ENCODE measurements at regions not wholly inside any gene's neighbourhood (a gene's known extent, or its start where the extent isn't known, plus 50 kb on each side); places are given as distances from the start of the nearest gene placed in this dataset.
"Not testable (repeated sequence)": the region's sequence is repeated elsewhere in the genome, so short reads cannot be mapped to it uniquely, and the experiment has no call there.

DNA sequence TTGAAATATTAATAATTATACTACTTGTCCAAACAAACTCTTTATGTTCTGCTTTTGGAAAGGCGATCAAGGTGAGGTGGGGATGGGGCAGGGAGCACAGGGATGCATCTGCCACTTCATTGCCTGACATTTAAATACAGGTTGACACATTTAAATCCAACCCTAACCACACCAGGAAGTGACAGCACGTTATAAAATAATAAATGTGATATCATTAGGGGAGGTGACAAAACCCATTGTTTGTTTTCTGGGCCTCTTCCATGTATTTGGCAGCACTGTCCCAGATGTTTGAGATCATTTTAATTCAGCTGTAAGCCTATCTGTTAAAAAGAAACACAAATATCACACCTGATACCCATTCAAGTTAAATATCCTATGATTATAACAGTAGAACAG, 342.4 kb upstream of the ARID1B start:
- no peak overlapping the region for H3K4me3 ChIP-seq
- DNase-seq (ENCODE audit: low read depth in 1 of 2, low spot score in 2 of 2), result no peak
- no peaks in the 10 kb centered on the region for H3K9me3 ChIP-seq (replicated peaks)
- no peak overlapping the region for H3K27ac ChIP-seq
- no peaks in the 10 kb centered on the region for H3K36me3 ChIP-seq
- no peaks in the 10 kb centered on the region for H3K27me3 ChIP-seq (replicated peaks)
- H3K4me1 ChIP-seq (replicated peaks), result no peaks in the 10 kb centered on the region

DNA sequence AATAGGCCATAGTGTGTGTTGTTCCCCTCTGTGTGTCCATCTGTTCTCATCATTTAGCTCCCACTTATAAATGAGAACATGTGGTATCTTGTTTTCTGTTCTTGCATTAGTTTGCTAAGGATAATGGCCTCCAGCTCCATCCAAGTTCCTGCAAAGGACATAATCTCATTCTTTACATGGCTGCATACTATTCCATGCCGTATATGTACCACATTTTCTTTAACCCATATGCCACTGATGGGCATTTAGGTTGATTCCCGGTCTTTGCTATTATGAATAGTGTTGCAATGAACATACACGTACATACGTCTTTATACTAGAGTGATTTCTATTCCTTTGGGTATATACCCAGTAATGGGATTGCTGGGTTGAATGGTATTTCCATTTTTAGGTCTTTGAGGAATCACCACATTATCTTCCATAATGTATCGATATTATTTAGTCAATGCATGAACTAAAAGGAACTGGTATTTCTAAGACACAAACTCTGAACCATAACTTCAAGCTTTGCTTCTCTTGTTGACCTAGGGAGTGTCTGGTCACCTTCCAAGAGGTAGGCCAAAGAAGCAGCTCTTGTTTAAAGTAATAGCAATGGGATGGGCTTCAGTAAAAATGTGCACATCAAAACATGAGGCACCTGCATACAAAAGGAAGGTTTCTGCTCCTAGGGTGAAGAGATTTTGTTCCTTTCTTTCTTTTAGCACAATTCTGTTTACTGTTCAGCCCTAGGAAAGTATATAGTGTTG, 343.0 kb upstream of the ARID1B start:
- no peaks in the 10 kb centered on the region for H3K36me3 ChIP-seq
- DNase-seq (ENCODE audit: low read depth in 1 of 2, low spot score in 2 of 2), result no peak
- H3K27me3 ChIP-seq (replicated peaks), result no peaks in the 10 kb centered on the region
- no peaks in the 10 kb centered on the region for H3K9me3 ChIP-seq (replicated peaks)
- H3K4me1 ChIP-seq (replicated peaks), result no peaks in the 10 kb centered on the region
- H3K4me3 ChIP-seq, result no peak overlapping the region
- H3K27ac ChIP-seq, result no peak overlapping the region

DNA sequence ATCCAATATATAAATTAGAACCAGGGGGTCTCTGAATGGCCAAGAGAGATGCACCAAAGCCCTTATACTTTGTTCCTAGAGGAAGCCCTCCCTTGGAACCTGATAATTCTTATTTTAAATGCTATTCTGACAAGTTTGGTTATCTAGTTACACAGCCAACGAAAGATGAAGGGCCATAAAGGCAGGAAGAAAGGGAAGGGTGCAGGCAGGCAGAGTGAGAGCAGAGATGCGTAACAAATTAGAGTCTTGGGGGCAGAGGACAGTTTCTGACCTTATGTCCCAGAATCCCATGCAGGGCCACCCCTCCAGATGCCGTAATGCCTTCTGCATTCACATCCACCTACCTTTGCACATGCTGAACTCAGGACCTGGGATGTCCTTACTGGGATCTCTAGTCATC, 344.6 kb upstream of the ARID1B start:
- H3K36me3 ChIP-seq, result no peaks in the 10 kb centered on the region
- DNase-seq (ENCODE audit: low read depth in 1 of 2, low spot score in 2 of 2), result no peak
- no peaks in the 10 kb centered on the region for H3K9me3 ChIP-seq (replicated peaks)
- H3K27me3 ChIP-seq (replicated peaks), result no peaks in the 10 kb centered on the region
- no peaks in the 10 kb centered on the region; the same call in 1 of the 2 replicates for H3K4me1 ChIP-seq (replicated peaks)
- no peak overlapping the region for H3K4me3 ChIP-seq
- H3K27ac ChIP-seq, result no peak overlapping the region

DNA sequence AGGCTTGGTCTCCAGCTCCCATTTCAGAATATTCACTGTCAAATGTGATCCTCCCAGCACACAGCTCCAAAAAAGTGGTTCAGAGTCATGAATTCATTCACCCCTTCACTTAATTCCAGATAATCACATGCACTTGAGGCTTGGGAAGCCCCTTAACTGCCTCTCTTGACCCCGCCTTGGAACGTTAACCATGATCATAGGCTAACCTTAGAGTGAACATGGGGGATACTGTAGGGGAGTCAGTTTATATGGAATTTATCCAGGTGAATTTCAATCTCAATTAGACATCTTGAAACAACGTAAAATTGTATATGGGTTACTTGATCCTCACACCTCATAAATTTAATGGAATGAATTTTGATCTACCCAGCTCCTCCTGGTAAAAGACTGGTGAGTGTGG, 346.8 kb upstream of the ARID1B start:
- H3K9me3 ChIP-seq (replicated peaks), result no peaks in the 10 kb centered on the region
- peaks cover 12% of the 10 kb centered on the region for H3K4me1 ChIP-seq (replicated peaks)
- no peak overlapping the region for H3K4me3 ChIP-seq
- H3K27ac ChIP-seq, result no peak overlapping the region
- no peaks in the 10 kb centered on the region for H3K36me3 ChIP-seq
- H3K27me3 ChIP-seq (replicated peaks), result no peaks in the 10 kb centered on the region
- DNase-seq (ENCODE audit: low read depth in 1 of 2, low spot score in 2 of 2), result no peak

DNA sequence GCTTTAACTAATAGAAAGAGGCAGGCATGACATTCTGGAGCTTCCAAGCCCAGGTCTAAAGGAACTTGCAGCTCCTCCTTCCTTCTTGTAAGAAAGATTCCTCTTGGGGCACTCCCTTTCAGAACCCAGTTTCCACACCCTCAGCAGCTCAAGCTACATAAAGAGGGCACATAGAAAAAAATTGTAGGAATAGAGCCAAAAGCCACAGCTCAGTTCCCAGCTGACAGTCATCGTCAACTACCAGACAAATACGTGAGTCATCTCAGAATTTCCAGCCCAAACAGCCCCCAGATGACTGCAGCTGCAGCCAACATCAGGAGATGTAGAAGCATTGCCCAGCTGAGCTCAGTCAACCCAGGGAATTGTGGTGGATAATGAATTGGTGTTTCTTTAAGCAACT, 349.8 kb upstream of the ARID1B start:
- no peak overlapping the region for H3K4me3 ChIP-seq
- H3K36me3 ChIP-seq, result no peaks in the 10 kb centered on the region
- H3K4me1 ChIP-seq (replicated peaks), result peaks cover 19% of the 10 kb centered on the region
- H3K27me3 ChIP-seq (replicated peaks), result no peaks in the 10 kb centered on the region
- peak; percentile 65 to 66 for DNase-seq (ENCODE audit: low read depth in 1 of 2, low spot score in 2 of 2)
- 0 out of 2 replicates have a peak overlapping the region, but pooled peaks have one; percentile 10 for H3K27ac ChIP-seq
- 0 out of 2 replicates have a peak, but pooled peaks cover 4% of the 10 kb centered on the region for H3K9me3 ChIP-seq (replicated peaks)

DNA sequence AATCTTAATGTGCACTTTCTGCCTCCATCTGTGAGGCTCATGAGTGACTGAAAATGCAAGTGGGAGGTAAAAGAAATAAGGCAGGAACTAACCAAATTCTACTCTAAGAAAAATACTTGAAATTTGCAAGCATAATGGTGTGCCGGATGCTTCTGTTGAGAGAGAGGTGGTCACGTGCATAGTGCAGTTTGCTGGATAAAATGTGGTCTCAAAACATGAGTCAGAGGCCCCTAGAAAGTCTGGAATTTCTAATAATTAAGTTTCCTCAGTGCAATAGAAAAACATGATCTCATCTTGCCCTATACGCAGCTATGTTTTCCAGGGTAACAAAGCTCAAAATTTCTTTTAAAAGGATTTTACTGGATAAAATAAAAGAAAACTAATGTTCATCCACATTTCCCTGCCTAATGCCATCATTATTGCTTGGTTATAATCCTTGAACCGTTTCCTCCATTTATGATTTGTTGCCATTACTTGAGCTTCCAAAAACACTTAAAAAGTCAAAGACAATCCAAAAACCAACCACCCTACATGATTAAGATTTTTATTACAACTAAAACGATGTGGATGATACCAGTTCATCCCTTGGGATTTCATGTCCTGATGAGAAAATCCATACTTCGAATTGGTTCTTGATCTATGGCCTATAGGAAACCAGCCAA, 351.7 kb upstream of the ARID1B start:
- peak; percentile 38 to 47 for DNase-seq (ENCODE audit: low read depth in 1 of 2, low spot score in 2 of 2)
- no peak overlapping the region for H3K4me3 ChIP-seq
- peaks cover 19% of the 10 kb centered on the region for H3K4me1 ChIP-seq (replicated peaks)
- no peaks in the 10 kb centered on the region for H3K36me3 ChIP-seq
- H3K27me3 ChIP-seq (replicated peaks), result no peaks in the 10 kb centered on the region
- H3K27ac ChIP-seq, result peak overlapping the region; percentile 86
- H3K9me3 ChIP-seq (replicated peaks), result 0 out of 2 replicates have a peak, but pooled peaks cover 4% of the 10 kb centered on the region

DNA sequence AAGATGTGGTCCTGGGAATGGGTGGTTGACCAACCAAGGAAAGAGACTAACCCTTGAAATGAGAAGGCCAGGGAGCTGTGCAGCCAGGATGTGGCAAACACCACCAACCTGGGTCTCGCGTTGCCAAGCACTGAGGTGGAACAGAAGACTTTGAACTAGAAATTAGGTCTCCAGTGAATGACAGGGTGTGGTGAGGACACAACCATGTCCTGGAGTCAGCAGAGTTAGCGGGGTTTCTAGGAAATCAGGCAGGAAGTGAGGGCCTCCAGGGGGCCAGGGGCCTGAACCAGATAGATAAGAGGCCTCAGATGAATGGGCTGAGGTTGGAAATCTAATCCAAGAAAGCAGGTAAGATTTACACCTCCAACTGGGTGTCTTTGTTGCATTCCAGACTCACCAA, 353.3 kb upstream of the ARID1B start:
- Histone ChIP-seq H3K4me1 (replicated peaks) (peaks cover 19% of the 10 kb centered on the region), H3K36me3 (no peaks in the 10 kb centered on the region), H3K27ac (no peak overlapping the region), H3K27me3 (replicated peaks) (no peaks in the 10 kb centered on the region), H3K9me3 (replicated peaks) (0 out of 2 replicates have a peak, but pooled peaks cover 4% of the 10 kb centered on the region), H3K4me3 (no peak overlapping the region)
- no peak for DNase-seq (ENCODE audit: low read depth in 1 of 2, low spot score in 2 of 2)

DNA sequence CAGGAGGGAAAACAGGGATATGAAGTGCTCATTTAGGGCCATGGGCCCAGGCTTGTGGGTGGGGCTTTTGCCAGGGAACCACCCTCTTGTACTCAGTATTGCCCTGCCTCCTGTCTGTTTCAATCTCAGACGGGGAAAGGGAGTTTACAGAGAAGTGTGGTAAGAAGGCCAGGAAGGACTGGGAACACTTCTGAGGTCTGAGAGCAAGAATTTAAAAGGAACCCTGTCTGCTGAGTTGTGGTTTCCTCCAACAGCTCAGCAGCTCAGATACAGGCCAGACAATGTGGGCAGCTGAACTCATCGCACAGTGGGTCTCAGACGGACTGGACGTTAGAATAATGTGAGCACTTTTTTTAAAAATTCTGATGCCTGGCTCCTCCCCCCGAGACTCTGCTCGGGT, 354.1 kb upstream of the ARID1B start:
- Histone ChIP-seq H3K27ac (no peak overlapping the region), H3K27me3 (replicated peaks) (no peaks in the 10 kb centered on the region), H3K36me3 (no peaks in the 10 kb centered on the region), H3K9me3 (replicated peaks) (0 out of 2 replicates have a peak, but pooled peaks cover 4% of the 10 kb centered on the region), H3K4me1 (replicated peaks) (peaks cover 19% of the 10 kb centered on the region), H3K4me3 (no peak overlapping the region)
- no peak for DNase-seq (ENCODE audit: low read depth in 1 of 2, low spot score in 2 of 2)

DNA sequence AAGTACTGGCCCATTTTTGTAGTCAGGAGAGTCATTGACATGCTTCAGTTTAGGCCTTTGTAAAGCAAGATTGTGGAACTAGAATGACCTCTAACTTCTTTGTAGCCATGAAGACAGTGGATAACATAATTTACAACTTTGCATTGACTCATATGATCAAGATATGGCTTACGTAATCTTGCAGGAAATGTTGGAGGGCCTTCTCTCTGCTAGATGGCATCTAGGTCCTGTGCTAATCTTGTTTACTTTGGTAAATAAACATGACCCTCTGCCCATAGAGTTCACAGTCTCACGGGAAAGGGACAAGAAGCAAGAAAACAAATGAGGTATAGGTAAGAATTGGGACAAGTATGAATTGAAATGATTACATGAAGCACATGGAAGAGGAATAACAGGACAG, 355.2 kb upstream of the ARID1B start:
- H3K36me3 ChIP-seq, result no peaks in the 10 kb centered on the region
- DNase-seq (ENCODE audit: low read depth in 1 of 2, low spot score in 2 of 2), result no peak
- H3K4me3 ChIP-seq, result no peak overlapping the region
- H3K4me1 ChIP-seq (replicated peaks), result peaks cover 15% of the 10 kb centered on the region
- no peak overlapping the region for H3K27ac ChIP-seq
- H3K9me3 ChIP-seq (replicated peaks), result 0 out of 2 replicates have a peak, but pooled peaks cover 4% of the 10 kb centered on the region
- no peaks in the 10 kb centered on the region for H3K27me3 ChIP-seq (replicated peaks)

DNA sequence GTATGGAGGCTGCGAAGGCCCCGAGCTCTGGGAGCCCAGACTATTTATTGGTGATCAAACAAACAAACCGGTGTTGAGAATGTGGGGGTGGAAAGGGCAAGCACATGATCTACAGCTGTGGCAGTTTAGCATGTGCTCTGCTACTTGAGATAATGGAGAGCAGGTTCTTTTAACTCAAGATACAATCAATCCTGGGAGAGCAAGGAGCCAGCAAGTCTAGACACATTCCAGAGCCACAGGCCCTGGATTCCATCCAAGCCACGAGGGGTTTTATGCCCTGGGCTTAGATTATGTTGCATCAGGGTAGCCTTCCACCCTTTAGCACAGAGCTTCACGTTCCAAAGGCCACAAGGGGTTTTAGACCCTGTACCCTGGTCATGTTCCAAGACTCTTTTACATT, 355.9 kb upstream of the ARID1B start:
- not testable (repeated sequence) for H3K36me3 ChIP-seq; H3K27ac ChIP-seq; DNase-seq (ENCODE audit: low read depth in 1 of 2, low spot score in 2 of 2); H3K4me3 ChIP-seq; H3K27me3 ChIP-seq (replicated peaks); H3K9me3 ChIP-seq (replicated peaks)
- peaks cover 12% of the 10 kb centered on the region for H3K4me1 ChIP-seq (replicated peaks)

DNA sequence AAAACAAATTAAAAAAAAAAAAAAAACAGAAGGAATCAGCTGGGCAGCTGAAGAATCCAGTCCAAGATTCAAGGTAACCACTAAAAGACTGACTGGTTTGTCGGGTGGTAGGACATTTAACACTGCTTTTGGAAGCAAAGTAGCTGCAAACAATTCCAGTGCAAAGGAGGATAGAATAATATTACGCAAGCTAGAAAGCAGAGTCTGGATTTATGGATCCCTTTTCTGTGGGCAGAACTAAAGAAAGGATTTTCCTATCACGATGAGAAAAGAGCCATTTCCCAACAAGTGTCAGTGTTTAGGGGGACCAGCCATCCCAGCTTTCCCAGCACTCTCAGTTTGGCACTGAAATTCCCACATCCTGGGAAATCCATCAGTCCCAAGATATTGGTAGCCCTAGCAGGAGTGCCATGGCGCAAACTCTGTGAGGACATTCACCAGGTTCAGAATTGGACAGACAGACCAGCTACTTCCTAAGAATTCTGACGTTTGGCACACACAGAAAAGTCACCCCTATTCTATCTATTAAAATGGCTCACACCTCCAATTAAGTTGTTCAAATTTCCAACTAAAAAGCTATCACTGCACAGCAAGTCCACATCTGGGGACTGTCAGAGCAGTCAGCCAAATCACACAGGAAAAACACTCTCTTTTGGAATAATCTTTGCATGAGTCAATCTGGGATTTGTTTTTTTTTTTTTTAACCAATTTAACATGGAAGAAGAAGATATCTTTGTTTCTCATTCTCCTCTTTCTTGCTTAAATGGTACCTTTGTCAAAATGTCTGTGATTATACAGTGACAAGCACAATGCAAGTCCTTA, 356.8 kb upstream of the ARID1B start:
- Histone ChIP-seq H3K27me3 (replicated peaks) (no peaks in the 10 kb centered on the region), H3K36me3 (no peaks in the 10 kb centered on the region), H3K4me3 (no peak overlapping the region), H3K27ac (no peak overlapping the region), H3K9me3 (replicated peaks) (0 out of 2 replicates have a peak, but pooled peaks cover 4% of the 10 kb centered on the region), H3K4me1 (replicated peaks) (peaks cover 6% of the 10 kb centered on the region)
- no peak for DNase-seq (ENCODE audit: low read depth in 1 of 2, low spot score in 2 of 2)

DNA sequence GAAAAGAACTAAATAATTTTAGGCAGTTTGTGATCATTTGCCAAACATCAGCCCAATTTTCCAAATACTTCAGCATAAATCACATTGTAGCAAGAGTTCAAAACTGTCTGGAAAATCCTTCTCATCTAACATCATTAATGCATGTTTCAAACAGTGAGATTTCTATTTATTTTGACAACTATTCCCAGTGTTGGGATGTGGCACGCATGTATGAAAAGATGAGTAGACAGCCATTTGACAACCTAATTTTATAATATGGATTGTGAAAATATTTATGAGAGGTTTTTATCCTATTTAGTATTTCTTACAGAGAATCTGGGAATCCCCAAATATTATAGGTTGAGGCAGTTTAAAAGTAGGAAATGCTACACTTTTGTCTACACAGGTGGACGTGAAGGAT, 357.6 kb upstream of the ARID1B start:
- Histone ChIP-seq H3K9me3 (replicated peaks) (no peaks in the 10 kb centered on the region), H3K27ac (no peak overlapping the region), H3K27me3 (replicated peaks) (no peaks in the 10 kb centered on the region), H3K36me3 (no peaks in the 10 kb centered on the region), H3K4me1 (replicated peaks) (no peaks in the 10 kb centered on the region), H3K4me3 (no peak overlapping the region)
- DNase-seq (ENCODE audit: low read depth in 1 of 2, low spot score in 2 of 2), result no peak

DNA sequence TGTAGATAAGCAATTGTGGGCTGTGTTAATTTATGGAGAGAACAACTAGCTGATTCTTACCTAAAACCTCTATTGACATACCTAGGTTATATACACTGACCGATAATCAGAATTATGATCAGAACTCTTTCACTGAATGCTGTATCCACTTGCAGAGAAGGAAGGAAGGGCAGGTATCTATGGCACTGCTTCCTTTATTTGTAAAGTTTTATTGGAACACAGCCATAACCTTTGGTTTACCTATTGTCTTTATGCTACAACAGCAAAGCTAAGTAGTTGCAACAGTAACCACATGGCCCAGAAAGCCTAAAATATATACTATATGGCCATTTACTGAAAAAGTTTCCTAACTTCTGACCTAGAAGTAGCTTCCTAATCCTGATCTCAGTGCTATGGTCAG, 358.9 kb upstream of the ARID1B start:
- no peaks in the 10 kb centered on the region for H3K9me3 ChIP-seq (replicated peaks)
- H3K36me3 ChIP-seq, result no peaks in the 10 kb centered on the region
- H3K4me1 ChIP-seq (replicated peaks), result peaks cover 3% of the 10 kb centered on the region; the same call in 1 of the 2 replicates
- H3K27me3 ChIP-seq (replicated peaks), result no peaks in the 10 kb centered on the region
- no peak for DNase-seq (ENCODE audit: low read depth in 1 of 2, low spot score in 2 of 2)
- H3K4me3 ChIP-seq, result no peak overlapping the region
- H3K27ac ChIP-seq, result no peak overlapping the region

DNA sequence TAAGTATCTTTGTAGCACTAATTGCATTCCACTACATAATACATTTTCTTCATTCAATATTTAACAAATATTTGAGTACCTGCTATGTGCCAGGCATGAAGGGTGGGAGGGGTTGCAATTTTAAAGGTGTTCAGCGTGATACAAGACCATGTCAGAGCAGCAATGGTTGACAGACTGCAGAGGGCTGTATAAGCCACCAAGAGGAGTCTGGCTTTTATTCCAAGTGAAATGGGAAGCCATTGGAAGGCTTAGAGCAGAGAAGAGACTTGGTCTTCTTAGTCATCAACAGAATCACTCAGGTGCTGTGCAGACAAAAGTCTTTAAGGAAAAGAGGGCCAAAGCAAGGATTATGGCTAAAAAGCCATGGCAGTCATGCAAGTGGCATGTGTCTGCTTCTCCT, 360.8 kb upstream of the ARID1B start:
- no peak for DNase-seq (ENCODE audit: low read depth in 1 of 2, low spot score in 2 of 2)
- Histone ChIP-seq H3K27ac (no peak overlapping the region), H3K27me3 (replicated peaks) (no peaks in the 10 kb centered on the region), H3K9me3 (replicated peaks) (no peaks in the 10 kb centered on the region), H3K4me1 (replicated peaks) (peaks cover 7% of the 10 kb centered on the region; the same call in 1 of the 2 replicates), H3K36me3 (no peaks in the 10 kb centered on the region), H3K4me3 (no peak overlapping the region)

All from SJSA1 (cell line).